Hepatocyte (in vitro differentiated cells): ENCODE measurements at regions not wholly inside any gene's neighbourhood (a gene's known extent, or its start where the extent isn't known, plus 50 kb on each side); places are given as distances from the start of the nearest gene placed in this dataset.

Experiments used
- DNase-seq: peaks from one replicate; pipeline ENCODE4 v3.0.0-alpha.2; 2016; ENCODE audit warnings: low spot score
- H2AFZ ChIP-seq: fragments of 200-600 bp; sonication (generic); 2 replicates; pipeline ENCODE4 v1.6.0; 2016; ENCODE audit warnings: antibody characterized with exemption, mild to moderate bottlenecking
- H3K27ac ChIP-seq: fragments of 200-600 bp; sonication (generic); 2 replicates; pipeline ENCODE4 v1.5.1; 2016; ENCODE audit warnings: mild to moderate bottlenecking
- H3K27me3 ChIP-seq: fragments of 200-600 bp; sonication (generic); 2 replicates; pipeline ENCODE4 v1.6.1; 2016
- H3K36me3 ChIP-seq: fragments of 200-600 bp; sonication (generic); replicated peaks from 2 replicates; pipeline ENCODE4 v1.5.1; 2016; ENCODE audit warnings: low read depth; ENCODE audit not compliant: insufficient read depth
- H3K4me1 ChIP-seq: fragments of 200-600 bp; sonication (generic); 2 replicates; pipeline ENCODE4 v1.5.1; 2016; ENCODE audit warnings: mild to moderate bottlenecking, moderate library complexity; ENCODE audit not compliant: insufficient read depth
- H3K4me2 ChIP-seq: fragments of 200-600 bp; sonication (generic); 2 replicates; pipeline ENCODE4 v1.6.0; 2016
- H3K4me3 ChIP-seq: fragments of 200-600 bp; sonication (generic); 2 replicates; pipeline ENCODE4 v1.5.1; 2016; ENCODE audit warnings: mild to moderate bottlenecking
- H3K79me2 ChIP-seq: fragments of 200-600 bp; sonication (generic); 2 replicates; pipeline ENCODE4 v1.6.0; 2017; ENCODE audit warnings: mild to moderate bottlenecking
- H3K9me2 ChIP-seq: fragments of 200-600 bp; sonication (generic); replicated peaks from 2 replicates; pipeline ENCODE4 v1.6.0; 2017; ENCODE audit warnings: mild to moderate bottlenecking; ENCODE audit not compliant: insufficient read depth
- H3K9me3 ChIP-seq: fragments of 200-600 bp; sonication (generic); 2 replicates; pipeline ENCODE4 v1.5.1; 2016; ENCODE audit warnings: low read depth, mild to moderate bottlenecking
- H4K20me1 ChIP-seq: fragments of 200-600 bp; sonication (generic); 2 replicates; pipeline ENCODE4 v1.6.0; 2016; ENCODE audit warnings: mild to moderate bottlenecking; ENCODE audit not compliant: insufficient read depth, poor library complexity, severe bottlenecking
- CTCF ChIP-seq: fragments of 200-600 bp; sonication (generic); IDR thresholded peaks from 2 replicates; pipeline ENCODE4 v1.5.1; 2016; ENCODE audit warnings: antibody characterized with exemption, mild to moderate bottlenecking; ENCODE audit not compliant: poor library complexity
- EZH2 ChIP-seq: fragments of 200-600 bp; sonication (generic); IDR thresholded peaks from 2 replicates; pipeline ENCODE4 v1.6.1; 2016; ENCODE audit warnings: antibody characterized with exemption, mild to moderate bottlenecking, borderline replicate concordance
- EZH2phosphoT487 ChIP-seq: fragments of 200-600 bp; sonication (generic); IDR thresholded peaks from one replicate; pipeline ENCODE4 v1.6.1; 2018; ENCODE audit warnings: antibody characterized with exemption, mild to moderate bottlenecking, low read depth, moderate library complexity; ENCODE audit not compliant: unreplicated experiment, severe bottlenecking
- WGBS: methylation state at CpG from one replicate; pipeline ENCODE4 v1.1.6; 2016; ENCODE audit warnings: low lambda C conversion rate; ENCODE audit errors: missing lambda C conversion rate; 5-methylcytosine and 5-hydroxymethylcytosine counted together

GRCh38 chr6:54578261-54578660 lies 268.3 kb upstream of the FAM83B start:
- no peak overlapping the region for H3K27ac ChIP-seq
- H3K4me2 ChIP-seq = no peak overlapping the region
- no peaks in the 10 kb centered on the region for H3K9me3 ChIP-seq
- H3K9me2 ChIP-seq = no peaks in the 10 kb centered on the region
- no peaks in the 10 kb centered on the region for H3K36me3 ChIP-seq
- H3K27me3 ChIP-seq = no peaks in the 10 kb centered on the region
- no peak overlapping the region for H2AFZ ChIP-seq
- TF ChIP-seq EZH2 (no peak), CTCF (no peak), EZH2phosphoT487 (no peak)
- DNase-seq = no peak
- H3K79me2 ChIP-seq = no peaks in the 10 kb centered on the region
- no peaks in the 10 kb centered on the region for H3K4me1 ChIP-seq
- no peaks in the 10 kb centered on the region for H4K20me1 ChIP-seq
- 42% methylated on average over 3 of the region's 3 CpGs for WGBS
- H3K4me3 ChIP-seq = no peak overlapping the region

GRCh38 chr6:54579011-54579410 lies 267.6 kb upstream of the FAM83B start:
- H3K9me3 ChIP-seq = no peaks in the 10 kb centered on the region
- no peaks in the 10 kb centered on the region for H3K4me1 ChIP-seq
- H3K79me2 ChIP-seq = no peaks in the 10 kb centered on the region
- H2AFZ ChIP-seq = no peak overlapping the region
- no peaks in the 10 kb centered on the region for H3K36me3 ChIP-seq
- TF ChIP-seq EZH2 = no peak
- no peak for TF ChIP-seq CTCF
- TF ChIP-seq EZH2phosphoT487 = no peak
- H3K27me3 ChIP-seq = no peaks in the 10 kb centered on the region
- no peak overlapping the region for H3K4me3 ChIP-seq
- H4K20me1 ChIP-seq = no peaks in the 10 kb centered on the region
- no peak for DNase-seq
- WGBS = 31% methylated on average over 2 of the region's 2 CpGs
- H3K4me2 ChIP-seq = no peak overlapping the region
- no peak overlapping the region for H3K27ac ChIP-seq
- H3K9me2 ChIP-seq = no peaks in the 10 kb centered on the region

DNA sequence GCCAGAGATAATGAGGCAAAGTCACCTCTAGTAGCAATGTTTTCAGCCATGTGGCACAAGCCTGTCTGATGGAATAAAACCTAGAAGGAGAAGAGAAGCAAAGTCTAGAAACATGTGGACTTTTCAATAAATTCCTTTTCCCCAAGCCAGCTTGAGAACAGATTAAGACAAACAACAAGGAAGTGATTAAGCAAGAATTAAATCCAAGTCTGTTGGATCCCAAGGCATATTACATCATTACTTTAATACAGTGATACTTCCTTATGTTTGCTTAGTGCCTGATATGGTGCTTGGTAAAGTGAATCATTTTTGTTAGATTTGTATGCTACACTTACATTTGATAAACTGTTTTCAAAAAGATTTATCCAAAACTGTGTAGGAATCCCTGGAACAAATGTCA lies 260.3 kb upstream of the FAM83B start:
- H3K4me2 ChIP-seq = no peak overlapping the region
- H3K4me1 ChIP-seq = no peaks in the 10 kb centered on the region
- no peaks in the 10 kb centered on the region for H3K9me2 ChIP-seq
- no peaks in the 10 kb centered on the region for H3K79me2 ChIP-seq
- no peaks in the 10 kb centered on the region for H3K9me3 ChIP-seq
- H2AFZ ChIP-seq = no peak overlapping the region
- no peak for DNase-seq
- no peaks in the 10 kb centered on the region for H3K36me3 ChIP-seq
- H3K27me3 ChIP-seq = no peaks in the 10 kb centered on the region
- H4K20me1 ChIP-seq = no peaks in the 10 kb centered on the region
- H3K4me3 ChIP-seq = no peak overlapping the region
- H3K27ac ChIP-seq = no peak overlapping the region
- TF ChIP-seq EZH2phosphoT487 (no peak), CTCF (no peak), EZH2 (no peak)

GRCh38 chr6:54587277-54587676 lies 259.3 kb upstream of the FAM83B start:
- no peaks in the 10 kb centered on the region for H3K27me3 ChIP-seq
- H3K4me1 ChIP-seq = no peaks in the 10 kb centered on the region
- DNase-seq = no peak
- H3K36me3 ChIP-seq = no peaks in the 10 kb centered on the region
- no peaks in the 10 kb centered on the region for H3K9me2 ChIP-seq
- no peaks in the 10 kb centered on the region for H3K79me2 ChIP-seq
- no peak overlapping the region for H3K4me3 ChIP-seq
- H2AFZ ChIP-seq = no peak overlapping the region
- WGBS = 67% methylated on average over 3 of the region's 3 CpGs
- H4K20me1 ChIP-seq = no peaks in the 10 kb centered on the region
- H3K9me3 ChIP-seq = no peaks in the 10 kb centered on the region
- no peak for TF ChIP-seq EZH2
- TF ChIP-seq CTCF = no peak
- TF ChIP-seq EZH2phosphoT487 = no peak
- H3K4me2 ChIP-seq = no peak overlapping the region
- H3K27ac ChIP-seq = no peak overlapping the region
